Mammary epithelial cell (primary cell): ENCODE measurements at regions not wholly inside any gene's neighbourhood (a gene's known extent, or its start where the extent isn't known, plus 50 kb on each side); places are given as distances from the start of the nearest gene placed in this dataset.

ENCODE experiments used
- CTCF ChIP-seq, 2 donors: IDR thresholded peaks in 1 of 2; conservative IDR thresholded peaks in 1 of 2; 2 replicates each; pipeline ENCODE4 v1.5.1; 2011 to 2012; ENCODE audit warnings: inconsistent platforms in 2 of 2, low read length in 2 of 2, mild to moderate bottlenecking in 2 of 2, control low read depth in 1 of 2, low read depth in 1 of 2; ENCODE audit not compliant: insufficient read depth in 1 of 2; ENCODE audit errors: extremely low read depth in 1 of 2
- EZH2 ChIP-seq: IDR thresholded peaks from 2 replicates; pipeline ENCODE4 v1.6.1; 2012; ENCODE audit warnings: low read length, inconsistent platforms, borderline replicate concordance

- TF ChIP-seq CTCF (conservative IDR thresholded peaks at IDR 0.05 in 1 of 2, IDR thresholded peaks at IDR 0.05 in 1 of 2; ENCODE audit: extremely low read depth in 1 of 2, insufficient read depth in 1 of 2, low read depth in 1 of 2, low read length in 2 of 2) (no peak), EZH2 (no peak)
Measured at GRCh38 chr2:147110962-147111361, 733.9 kb upstream of the ACVR2A start.
